ENCODE measurements at regions not wholly inside any gene's neighbourhood (a gene's known extent, or its start where the extent isn't known, plus 50 kb on each side); places are given as distances from the start of the nearest gene placed in this dataset.

DNA sequence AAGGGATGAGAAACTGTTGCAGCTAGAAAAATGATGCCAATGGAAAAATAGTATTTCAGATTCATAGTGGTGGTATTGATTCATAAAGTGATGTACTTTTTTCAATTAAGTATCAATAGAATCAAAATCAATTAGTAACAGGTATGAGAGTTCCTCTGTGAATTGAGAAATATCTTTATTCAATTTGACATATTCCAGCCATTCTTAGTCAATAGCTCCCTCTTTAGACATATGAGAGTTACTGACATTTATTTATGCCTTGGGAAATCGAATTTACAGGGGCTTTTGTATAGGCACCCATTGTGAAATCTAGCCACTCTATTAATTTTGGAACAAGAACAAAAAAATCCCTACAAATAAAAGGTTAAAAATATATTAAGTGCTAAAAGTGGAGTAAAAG lies 386.9 kb upstream of the CNTN3 start:
- Histone ChIP-seq H2AK5ac (ENCODE audit: low read depth, low read length) (no peak overlapping the region), H3K79me1 (ENCODE audit: low read depth, low read length) (no peaks in the 10 kb centered on the region), H3K9ac (ENCODE audit: low read depth, low read length, poor library complexity) (no peak overlapping the region), H3K27me3 (ENCODE audit: control insufficient read depth in 3 of 3, insufficient read depth in 3 of 3, low read depth in 1 of 3, low read length in 3 of 3) (no peaks in the 10 kb centered on the region), H3K4me1 (ENCODE audit: control insufficient read depth in 2 of 2, insufficient read depth in 1 of 2, low read depth in 1 of 2, low read length in 2 of 2) (no peaks in the 10 kb centered on the region), H4K91ac (ENCODE audit: low read depth, low read length, poor library complexity) (no peak overlapping the region), H3K4ac (ENCODE audit: low read length) (no peak overlapping the region), H3K18ac (ENCODE audit: low read length) (no peak overlapping the region), H3K9me3 (replicated peaks in 1 of 2; ENCODE audit: control insufficient read depth in 2 of 2, insufficient read depth in 1 of 2, low read depth in 1 of 2, low read length in 2 of 2) (no peaks in the 10 kb centered on the region), H3K4me2 (ENCODE audit: insufficient read depth, low read length, poor library complexity, severe bottlenecking) (no peak overlapping the region), H3K4me3 (ENCODE audit: low read length in 2 of 2) (no peak overlapping the region), H2AFZ (ENCODE audit: low read length) (no peak overlapping the region), H2BK5ac (ENCODE audit: low read length) (no peak overlapping the region), H4K8ac (ENCODE audit: low read depth, low read length) (no peak overlapping the region), H3K14ac (ENCODE audit: low read length) (no peak overlapping the region), H3K36me3 (replicated peaks in 1 of 2; ENCODE audit: control insufficient read depth in 2 of 2, insufficient read depth in 2 of 2, low read length in 2 of 2) (no peaks in the 10 kb centered on the region), H2BK15ac (ENCODE audit: low read length) (no peak overlapping the region), H3K23ac (ENCODE audit: low read depth, low read length, poor library complexity) (no peak overlapping the region), H2BK120ac (ENCODE audit: low read depth, low read length) (no peak overlapping the region), H3K27ac (replicated peaks; ENCODE audit: low read length) (no peak overlapping the region), H2BK12ac (ENCODE audit: low read length) (no peak overlapping the region)
- no CpG with 5 or more reads among the region's 1 CpG for WGBS, 2 donors (ENCODE audit: extremely low coverage in 2 of 2, insufficient read length in 2 of 2, insufficient replicate concordance in 1 of 2)
- no peak for DNase-seq (ENCODE audit: low spot score)

DNA sequence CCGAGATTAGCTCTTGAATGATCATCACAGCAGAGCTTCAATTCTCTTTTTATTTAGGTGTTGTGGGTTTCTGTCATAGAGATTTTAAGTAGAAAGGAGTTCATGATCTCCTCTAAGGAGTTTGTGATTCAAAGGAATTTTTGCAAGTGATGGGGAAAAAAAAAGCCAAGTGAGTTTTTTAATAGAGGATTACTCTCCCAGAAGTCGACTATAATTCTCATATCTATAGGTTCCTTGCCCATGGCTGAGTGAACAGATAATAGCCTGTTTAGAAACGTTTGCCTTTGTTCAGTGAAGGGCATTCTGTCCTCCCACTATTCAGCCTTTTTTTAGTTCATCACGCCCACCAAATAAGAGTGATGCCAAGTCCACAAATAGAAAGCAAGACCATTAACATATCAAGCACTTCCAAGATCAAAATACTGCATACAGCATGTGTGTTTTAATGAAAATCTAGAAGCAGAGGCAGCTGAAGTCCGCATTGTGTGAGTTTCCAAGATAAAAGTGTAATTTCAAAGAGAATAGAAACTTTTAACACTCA lies 398.4 kb upstream of the CNTN3 start:
- Histone ChIP-seq H2BK120ac (ENCODE audit: low read depth, low read length) (no peak overlapping the region), H3K4me2 (ENCODE audit: insufficient read depth, low read length, poor library complexity, severe bottlenecking) (no peak overlapping the region), H3K4me3 (ENCODE audit: low read length in 2 of 2) (no peak overlapping the region), H4K91ac (ENCODE audit: low read depth, low read length, poor library complexity) (no peak overlapping the region), H2BK5ac (ENCODE audit: low read length) (no peak overlapping the region), H2BK15ac (ENCODE audit: low read length) (no peak overlapping the region), H3K9me3 (replicated peaks in 1 of 2; ENCODE audit: control insufficient read depth in 2 of 2, insufficient read depth in 1 of 2, low read depth in 1 of 2, low read length in 2 of 2) (peaks cover 0 to 4% of the 10 kb centered on the region in 2 donors), H3K9ac (ENCODE audit: low read depth, low read length, poor library complexity) (no peak overlapping the region), H3K18ac (ENCODE audit: low read length) (no peak overlapping the region), H3K36me3 (replicated peaks in 1 of 2; ENCODE audit: control insufficient read depth in 2 of 2, insufficient read depth in 2 of 2, low read length in 2 of 2) (no peaks in the 10 kb centered on the region), H3K27ac (replicated peaks; ENCODE audit: low read length) (no peak overlapping the region), H3K14ac (ENCODE audit: low read length) (no peak overlapping the region), H3K27me3 (ENCODE audit: control insufficient read depth in 3 of 3, insufficient read depth in 3 of 3, low read depth in 1 of 3, low read length in 3 of 3) (no peaks in the 10 kb centered on the region), H2BK12ac (ENCODE audit: low read length) (no peak overlapping the region), H2AFZ (ENCODE audit: low read length) (no peak overlapping the region), H3K4ac (ENCODE audit: low read length) (no peak overlapping the region), H4K8ac (ENCODE audit: low read depth, low read length) (no peak overlapping the region), H3K4me1 (ENCODE audit: control insufficient read depth in 2 of 2, insufficient read depth in 1 of 2, low read depth in 1 of 2, low read length in 2 of 2) (peaks cover 0 to 1% of the 10 kb centered on the region in 2 donors), H3K23ac (ENCODE audit: low read depth, low read length, poor library complexity) (no peak overlapping the region), H3K79me1 (ENCODE audit: low read depth, low read length) (no peaks in the 10 kb centered on the region), H2AK5ac (ENCODE audit: low read depth, low read length) (no peak overlapping the region)
- DNase-seq (ENCODE audit: low spot score) = no peak
- no CpG with 5 or more reads among the region's 5 CpGs for WGBS, 2 donors (ENCODE audit: extremely low coverage in 2 of 2, insufficient read length in 2 of 2, insufficient replicate concordance in 1 of 2)

DNA sequence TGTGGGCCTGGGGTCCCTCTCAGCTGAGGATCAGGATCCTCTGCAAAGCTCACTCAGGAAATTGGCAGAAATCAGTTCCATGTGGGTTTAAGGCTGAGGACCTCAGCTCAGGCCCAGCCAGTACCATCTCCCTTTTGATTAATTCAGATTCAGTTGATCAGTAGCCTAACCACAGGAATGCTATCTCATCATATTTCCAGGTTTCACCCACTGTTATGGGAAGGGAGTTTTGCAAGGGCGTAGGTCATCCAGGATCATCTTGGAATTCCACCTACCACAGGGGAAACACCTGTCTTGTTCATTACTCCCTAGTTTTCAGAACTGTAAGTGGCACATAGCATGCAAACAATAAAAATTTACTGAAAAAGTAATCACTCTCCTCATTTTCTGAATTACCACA lies 399.5 kb upstream of the CNTN3 start:
- H2BK120ac ChIP-seq (ENCODE audit: low read depth, low read length) = no peak overlapping the region
- no peak overlapping the region for H3K4me2 ChIP-seq (ENCODE audit: insufficient read depth, low read length, poor library complexity, severe bottlenecking)
- no peak overlapping the region for H3K4ac ChIP-seq (ENCODE audit: low read length)
- no peak for DNase-seq (ENCODE audit: low spot score)
- H3K79me1 ChIP-seq (ENCODE audit: low read depth, low read length) = no peaks in the 10 kb centered on the region
- H2BK12ac ChIP-seq (ENCODE audit: low read length) = no peak overlapping the region
- WGBS, 2 donors (ENCODE audit: extremely low coverage in 2 of 2, insufficient read length in 2 of 2, insufficient replicate concordance in 1 of 2) = no CpG with 5 or more reads among the region's 1 CpG
- H3K18ac ChIP-seq (ENCODE audit: low read length) = no peak overlapping the region
- no peaks in the 10 kb centered on the region for H3K27me3 ChIP-seq (ENCODE audit: control insufficient read depth in 3 of 3, insufficient read depth in 3 of 3, low read depth in 1 of 3, low read length in 3 of 3)
- no peak overlapping the region for H4K91ac ChIP-seq (ENCODE audit: low read depth, low read length, poor library complexity)
- peaks cover 0 to 4% of the 10 kb centered on the region in 2 donors for H3K9me3 ChIP-seq (replicated peaks in 1 of 2; ENCODE audit: control insufficient read depth in 2 of 2, insufficient read depth in 1 of 2, low read depth in 1 of 2, low read length in 2 of 2)
- no peak overlapping the region for H2AFZ ChIP-seq (ENCODE audit: low read length)
- no peak overlapping the region for H2BK15ac ChIP-seq (ENCODE audit: low read length)
- H3K23ac ChIP-seq (ENCODE audit: low read depth, low read length, poor library complexity) = no peak overlapping the region
- H3K36me3 ChIP-seq (replicated peaks in 1 of 2; ENCODE audit: control insufficient read depth in 2 of 2, insufficient read depth in 2 of 2, low read length in 2 of 2) = no peaks in the 10 kb centered on the region
- no peak overlapping the region for H4K8ac ChIP-seq (ENCODE audit: low read depth, low read length)
- no peak overlapping the region for H2BK5ac ChIP-seq (ENCODE audit: low read length)
- H3K9ac ChIP-seq (ENCODE audit: low read depth, low read length, poor library complexity) = no peak overlapping the region
- no peaks in the 10 kb centered on the region for H3K4me1 ChIP-seq (ENCODE audit: control insufficient read depth in 2 of 2, insufficient read depth in 1 of 2, low read depth in 1 of 2, low read length in 2 of 2)
- no peak overlapping the region for H3K27ac ChIP-seq (replicated peaks; ENCODE audit: low read length)
- H2AK5ac ChIP-seq (ENCODE audit: low read depth, low read length) = no peak overlapping the region
- H3K14ac ChIP-seq (ENCODE audit: low read length) = no peak overlapping the region
- no peak overlapping the region for H3K4me3 ChIP-seq (ENCODE audit: low read length in 2 of 2)

DNA sequence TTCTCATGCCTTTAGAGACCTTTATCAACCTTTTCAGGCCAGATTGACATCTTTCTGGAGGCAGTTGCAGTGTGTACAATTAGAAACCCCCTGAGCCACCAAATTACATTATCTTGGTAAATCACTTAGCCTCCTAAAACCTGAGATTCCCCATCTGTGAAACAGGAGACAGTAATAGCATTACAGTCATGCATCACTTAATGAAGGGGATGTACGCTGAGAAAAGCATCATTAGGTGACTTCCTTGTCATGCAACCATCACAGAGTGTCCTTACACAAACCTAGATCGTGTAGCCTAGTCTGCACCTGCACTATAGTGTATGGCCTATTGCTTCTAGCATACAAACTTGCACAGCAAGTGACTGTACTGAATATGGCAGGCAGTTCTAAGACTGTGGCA lies 400.8 kb upstream of the CNTN3 start:
- Histone ChIP-seq H2BK120ac (ENCODE audit: low read depth, low read length) (no peak overlapping the region), H4K91ac (ENCODE audit: low read depth, low read length, poor library complexity) (no peak overlapping the region), H2BK15ac (ENCODE audit: low read length) (no peak overlapping the region), H3K4me3 (ENCODE audit: low read length in 2 of 2) (no peak overlapping the region), H3K18ac (ENCODE audit: low read length) (no peak overlapping the region), H3K27ac (replicated peaks; ENCODE audit: low read length) (no peak overlapping the region), H3K4ac (ENCODE audit: low read length) (no peak overlapping the region), H3K9ac (ENCODE audit: low read depth, low read length, poor library complexity) (no peak overlapping the region), H3K36me3 (replicated peaks in 1 of 2; ENCODE audit: control insufficient read depth in 2 of 2, insufficient read depth in 2 of 2, low read length in 2 of 2) (no peaks in the 10 kb centered on the region), H2AK5ac (ENCODE audit: low read depth, low read length) (no peak overlapping the region), H3K23ac (ENCODE audit: low read depth, low read length, poor library complexity) (no peak overlapping the region), H4K8ac (ENCODE audit: low read depth, low read length) (no peak overlapping the region), H3K27me3 (ENCODE audit: control insufficient read depth in 3 of 3, insufficient read depth in 3 of 3, low read depth in 1 of 3, low read length in 3 of 3) (no peaks in the 10 kb centered on the region), H3K4me2 (ENCODE audit: insufficient read depth, low read length, poor library complexity, severe bottlenecking) (no peak overlapping the region), H3K14ac (ENCODE audit: low read length) (no peak overlapping the region), H3K4me1 (ENCODE audit: control insufficient read depth in 2 of 2, insufficient read depth in 1 of 2, low read depth in 1 of 2, low read length in 2 of 2) (no peaks in the 10 kb centered on the region), H2BK5ac (ENCODE audit: low read length) (no peak overlapping the region), H3K9me3 (replicated peaks in 1 of 2; ENCODE audit: control insufficient read depth in 2 of 2, insufficient read depth in 1 of 2, low read depth in 1 of 2, low read length in 2 of 2) (peaks cover 0 to 2% of the 10 kb centered on the region in 2 donors), H2BK12ac (ENCODE audit: low read length) (no peak overlapping the region), H3K79me1 (ENCODE audit: low read depth, low read length) (no peaks in the 10 kb centered on the region), H2AFZ (ENCODE audit: low read length) (no peak overlapping the region)
- no peak for DNase-seq (ENCODE audit: low spot score)
- no CpG with 5 or more reads among the region's 2 CpGs for WGBS, 2 donors (ENCODE audit: extremely low coverage in 2 of 2, insufficient read length in 2 of 2, insufficient replicate concordance in 1 of 2)

Measured in neuronal stem cell (in vitro differentiated cells).